HG02678 (cell line): ENCODE measurements at regions not wholly inside any gene's neighbourhood (a gene's known extent, or its start where the extent isn't known, plus 50 kb on each side); places are given as distances from the start of the nearest gene placed in this dataset.
A peak's percentile ranks its signal among the peaks of the same experiment; 100 is the strongest.

Experiments used
- ATAC-seq: cut with Tn5 transposase; IDR thresholded peaks from one replicate; pipeline ENCODE4 v1.9.1; 2021; ENCODE audit warnings: mild to moderate bottlenecking, moderate library complexity; ENCODE audit not compliant: unreplicated experiment

DNA sequence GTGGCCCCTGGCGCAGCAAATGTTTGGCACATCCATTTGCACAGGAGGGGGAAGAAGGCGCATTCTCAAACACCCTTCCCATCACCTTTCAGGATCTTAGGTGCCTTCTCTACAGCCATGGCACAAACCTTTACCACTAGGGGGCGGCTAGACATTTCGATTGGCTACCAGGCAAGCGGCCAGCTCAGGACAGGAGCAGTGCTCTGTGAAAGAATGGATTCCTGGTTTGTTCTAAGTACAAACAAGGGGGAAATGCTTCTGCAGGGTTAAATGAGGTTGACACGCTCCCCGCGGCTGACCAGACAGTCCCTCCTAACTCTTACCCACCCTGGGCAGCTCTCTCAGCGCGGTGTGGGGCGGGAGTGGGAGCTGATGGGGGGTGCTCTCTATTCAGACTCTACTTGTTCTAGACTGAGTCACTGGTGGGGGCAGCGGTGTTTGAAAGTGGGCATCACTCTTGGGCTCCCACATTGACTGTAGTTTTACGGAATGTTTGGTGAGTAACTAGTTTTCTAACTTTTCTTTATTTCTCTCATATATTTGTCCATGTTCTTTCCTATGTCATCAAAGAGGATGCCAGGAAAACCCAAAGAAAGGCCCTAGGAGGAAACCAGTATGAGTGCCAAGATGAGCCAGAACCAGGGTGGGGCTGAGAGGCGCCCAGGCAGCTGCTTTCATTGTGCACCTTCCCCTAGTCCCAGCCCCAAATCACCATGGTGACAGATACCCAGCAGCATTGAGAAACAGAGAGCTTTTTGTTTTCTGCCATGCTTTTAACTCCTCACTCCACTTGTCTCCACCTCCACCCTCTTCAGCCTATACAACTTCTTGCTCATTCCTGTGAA is 61.4 kb upstream of the GPR158 start:
- peak; percentile 87 for ATAC-seq

DNA sequence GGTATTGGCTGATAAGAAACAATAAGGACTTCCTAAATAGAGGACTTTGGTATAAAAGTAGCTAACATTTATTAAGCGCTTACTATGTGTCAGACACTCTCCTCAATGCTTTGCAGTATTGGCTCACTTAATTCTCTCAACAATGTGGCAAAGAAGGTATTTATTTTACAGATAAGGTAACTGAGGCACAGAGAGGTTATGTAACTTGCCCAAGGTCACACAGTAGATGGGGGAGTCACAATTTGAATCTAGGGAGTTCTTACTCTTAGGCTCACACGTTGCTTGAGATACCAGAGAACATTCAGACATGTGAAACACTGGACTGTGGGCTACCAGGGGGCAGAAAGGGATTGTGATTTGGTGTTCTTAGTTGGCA is 60.8 kb upstream of the GPR158 start:
- no peak for ATAC-seq

DNA sequence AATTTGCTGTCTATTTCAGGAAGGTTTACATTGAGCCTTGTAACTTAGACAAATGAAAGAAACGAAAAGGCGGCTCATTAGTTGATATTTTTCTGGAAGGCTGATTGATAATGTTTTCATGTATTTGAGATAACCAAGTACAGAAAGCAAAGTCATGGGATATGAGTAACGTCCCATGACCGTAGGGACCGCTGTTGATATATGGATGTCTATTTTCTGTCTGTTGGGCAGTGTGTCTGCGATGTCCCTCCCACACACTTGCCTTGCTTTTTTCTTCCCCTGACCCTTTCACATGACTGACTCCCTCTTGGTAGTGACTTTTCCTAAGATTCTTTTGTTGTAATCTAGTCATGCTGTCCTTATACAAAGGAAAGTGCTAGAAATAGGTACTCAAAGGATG is 57.0 kb upstream of the GPR158 start:
- ATAC-seq: no peak

DNA sequence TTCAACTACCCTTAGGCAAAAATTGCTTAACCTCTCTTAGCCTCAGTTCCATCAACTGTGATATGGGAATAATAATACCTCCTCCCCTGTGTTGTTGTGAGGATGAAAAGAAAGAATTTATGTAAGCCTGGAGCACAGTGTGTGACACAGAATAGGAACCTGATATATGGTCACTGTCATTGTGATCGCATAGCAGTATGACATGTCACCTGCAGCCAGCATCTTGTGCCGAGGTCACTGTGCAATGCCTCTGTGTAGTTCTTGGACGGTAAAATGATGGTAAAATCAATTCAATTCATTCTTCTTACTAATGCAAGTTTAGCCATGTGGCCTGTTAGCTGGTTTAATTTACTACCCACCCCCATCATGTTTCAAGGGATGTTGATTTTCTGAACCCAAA is 54.6 kb upstream of the GPR158 start:
- ATAC-seq: no peak
